DOHH2 (cell line): ENCODE measurements at regions not wholly inside any gene's neighbourhood (a gene's known extent, or its start where the extent isn't known, plus 50 kb on each side); places are given as distances from the start of the nearest gene placed in this dataset.

Experiments used
- CTCF ChIP-seq: fragments of 200-600 bp; sonication (generic); IDR thresholded peaks from one replicate; pipeline ENCODE4 v1.5.1; 2014; ENCODE audit warnings: antibody characterized with exemption, mild to moderate bottlenecking, low read depth, low read length; ENCODE audit not compliant: poor library complexity, severe bottlenecking
- EZH2phosphoT487 ChIP-seq: fragments of 200-600 bp; sonication (generic); IDR thresholded peaks from 2 replicates; pipeline ENCODE4 v1.6.1; 2017; ENCODE audit warnings: borderline replicate concordance, mild to moderate bottlenecking, antibody characterized with exemption, low read length, moderate library complexity, mixed read lengths

GRCh38 chr1:26630634-26631033 lies 65.2 kb upstream of the ARID1A start:
- TF ChIP-seq CTCF: no peak
- TF ChIP-seq EZH2phosphoT487: no peak
